ENCODE measurements at regions not wholly inside any gene's neighbourhood (a gene's known extent, or its start where the extent isn't known, plus 50 kb on each side); places are given as distances from the start of the nearest gene placed in this dataset.

DNA sequence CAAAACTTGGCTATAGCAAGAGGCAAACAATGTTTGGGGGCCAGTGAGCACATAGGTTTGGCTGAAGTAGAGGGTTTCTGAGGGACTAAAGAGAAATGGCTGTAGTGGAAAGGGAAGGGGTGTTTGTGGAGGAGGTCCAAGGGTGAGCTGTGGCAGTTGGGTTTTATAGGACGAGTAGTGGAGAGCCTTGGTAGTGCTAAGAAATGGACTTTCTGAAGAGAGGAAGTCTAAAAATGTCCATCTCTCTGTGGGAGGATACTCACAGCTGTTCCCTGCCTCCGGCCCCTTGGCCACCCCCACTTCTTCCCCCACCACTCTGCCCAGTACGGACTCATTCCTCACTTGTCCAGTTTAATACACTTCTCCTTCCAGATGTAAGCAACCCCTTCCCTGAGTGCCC is 64.3 kb downstream of the ZNF22 start:
- Histone ChIP-seq H3K36me3 (ENCODE audit: control insufficient read depth, insufficient read depth, low read length) (no peaks in the 10 kb centered on the region), H3K27me3 (ENCODE audit: control insufficient read depth, insufficient read depth, low read length) (no peaks in the 10 kb centered on the region), H3K4me3 (ENCODE audit: low read depth, low read length) (no peak overlapping the region)
- TF ChIP-seq, protein P1, sequence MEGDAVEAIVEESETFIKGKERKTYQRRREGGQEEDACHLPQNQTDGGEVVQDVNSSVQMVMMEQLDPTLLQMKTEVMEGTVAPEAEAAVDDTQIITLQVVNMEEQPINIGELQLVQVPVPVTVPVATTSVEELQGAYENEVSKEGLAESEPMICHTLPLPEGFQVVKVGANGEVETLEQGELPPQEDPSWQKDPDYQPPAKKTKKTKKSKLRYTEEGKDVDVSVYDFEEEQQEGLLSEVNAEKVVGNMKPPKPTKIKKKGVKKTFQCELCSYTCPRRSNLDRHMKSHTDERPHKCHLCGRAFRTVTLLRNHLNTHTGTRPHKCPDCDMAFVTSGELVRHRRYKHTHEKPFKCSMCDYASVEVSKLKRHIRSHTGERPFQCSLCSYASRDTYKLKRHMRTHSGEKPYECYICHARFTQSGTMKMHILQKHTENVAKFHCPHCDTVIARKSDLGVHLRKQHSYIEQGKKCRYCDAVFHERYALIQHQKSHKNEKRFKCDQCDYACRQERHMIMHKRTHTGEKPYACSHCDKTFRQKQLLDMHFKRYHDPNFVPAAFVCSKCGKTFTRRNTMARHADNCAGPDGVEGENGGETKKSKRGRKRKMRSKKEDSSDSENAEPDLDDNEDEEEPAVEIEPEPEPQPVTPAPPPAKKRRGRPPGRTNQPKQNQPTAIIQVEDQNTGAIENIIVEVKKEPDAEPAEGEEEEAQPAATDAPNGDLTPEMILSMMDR (IDR thresholded peaks at IDR 0.05; ENCODE audit: insufficient read depth, low read length, poor library complexity, severe bottlenecking), result no peak
- DNase-seq (ENCODE audit: low read depth), result no peak

GRCh38 chr10:45071043-45071813 is 70.5 kb downstream of the ZNF22 start:
- no peak overlapping the region for H3K4me3 ChIP-seq (ENCODE audit: low read depth, low read length)
- DNase-seq (ENCODE audit: low read depth), result no peak
- no peaks in the 10 kb centered on the region for H3K36me3 ChIP-seq (ENCODE audit: control insufficient read depth, insufficient read depth, low read length)
- H3K27me3 ChIP-seq (ENCODE audit: control insufficient read depth, insufficient read depth, low read length), result no peaks in the 10 kb centered on the region
- TF ChIP-seq, protein P1 (IDR thresholded peaks at IDR 0.05; ENCODE audit: insufficient read depth, low read length, poor library complexity, severe bottlenecking), result no peak

DNA sequence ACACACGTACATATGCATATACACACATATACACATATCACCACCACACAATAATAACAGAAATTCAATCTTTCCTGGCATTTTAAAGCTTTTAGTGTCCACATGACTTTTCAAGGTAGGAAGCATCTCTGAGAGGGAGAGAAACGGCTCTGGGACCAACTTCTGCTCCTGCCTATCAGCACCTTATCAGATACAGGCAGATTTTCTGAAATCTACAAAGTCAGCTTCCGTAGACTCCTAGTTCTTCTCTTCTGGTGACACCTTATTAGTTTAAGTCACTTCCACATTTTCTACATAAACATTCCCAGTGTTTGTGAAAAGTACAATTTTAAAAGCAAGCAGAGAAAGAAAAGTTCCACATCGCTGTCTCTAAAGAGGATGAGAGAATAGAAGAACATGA is 74.5 kb downstream of the ZNF22 start:
- H3K36me3 ChIP-seq (ENCODE audit: control insufficient read depth, insufficient read depth, low read length), result no peaks in the 10 kb centered on the region
- no peak overlapping the region for H3K4me3 ChIP-seq (ENCODE audit: low read depth, low read length)
- H3K27me3 ChIP-seq (ENCODE audit: control insufficient read depth, insufficient read depth, low read length), result no peaks in the 10 kb centered on the region
- DNase-seq (ENCODE audit: low read depth), result no peak
- TF ChIP-seq, protein P1 (IDR thresholded peaks at IDR 0.05; ENCODE audit: insufficient read depth, low read length, poor library complexity, severe bottlenecking), result no peak

DNA sequence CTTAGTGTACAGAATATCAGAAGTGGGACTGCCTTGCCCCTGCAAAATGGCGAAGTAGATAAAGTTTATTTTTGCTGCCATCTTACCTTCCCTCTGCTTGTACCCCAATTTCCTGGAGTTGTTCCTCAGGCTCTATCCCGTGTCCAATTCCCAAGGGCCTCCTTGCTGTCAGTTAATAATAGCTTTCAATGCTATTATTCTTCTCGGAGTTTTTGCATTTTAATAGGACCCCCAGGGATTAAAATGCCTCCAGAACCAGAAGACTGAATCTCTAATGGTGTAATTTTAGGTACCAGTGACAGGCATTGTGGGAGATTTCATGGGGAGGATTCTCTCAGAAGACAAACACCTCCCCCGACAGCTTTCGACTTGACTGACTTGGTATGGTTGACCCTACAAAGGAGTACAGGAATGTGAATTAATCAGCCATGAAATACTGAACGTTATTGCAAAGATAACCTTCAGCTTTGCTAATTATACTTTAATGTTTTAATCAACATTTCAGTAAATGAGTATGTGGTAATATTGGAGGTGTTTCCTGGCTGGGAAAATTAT is 75.2 kb downstream of the ZNF22 start:
- TF ChIP-seq, protein P1 (IDR thresholded peaks at IDR 0.05; ENCODE audit: insufficient read depth, low read length, poor library complexity, severe bottlenecking), result no peak
- no peak for DNase-seq (ENCODE audit: low read depth)
- no peak overlapping the region for H3K4me3 ChIP-seq (ENCODE audit: low read depth, low read length)

DNA sequence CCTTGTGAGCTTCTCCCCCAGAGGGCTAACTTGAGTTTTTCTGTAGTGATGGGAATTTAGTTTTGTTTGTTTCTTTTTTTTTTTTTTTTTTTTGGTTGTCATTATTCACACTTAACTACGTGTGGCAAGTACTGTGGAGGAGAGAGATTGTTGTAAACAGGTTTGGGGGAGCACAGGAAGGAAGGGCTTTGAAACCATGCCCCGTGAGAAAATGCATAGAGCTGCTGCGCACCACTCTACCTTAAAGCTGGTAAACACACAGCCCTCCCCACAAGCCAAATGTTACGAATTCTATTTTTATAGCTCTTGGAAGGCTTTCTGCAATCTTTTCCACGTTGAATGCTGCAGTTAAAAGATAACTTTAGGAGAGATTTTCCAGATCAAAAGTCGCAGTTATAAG is 76.2 kb downstream of the ZNF22 start:
- TF ChIP-seq, protein P1 (IDR thresholded peaks at IDR 0.05; ENCODE audit: insufficient read depth, low read length, poor library complexity, severe bottlenecking), result no peak
- Histone ChIP-seq H3K36me3 (ENCODE audit: control insufficient read depth, insufficient read depth, low read length) (no peaks in the 10 kb centered on the region), H3K27me3 (ENCODE audit: control insufficient read depth, insufficient read depth, low read length) (no peaks in the 10 kb centered on the region), H3K4me3 (ENCODE audit: low read depth, low read length) (no peak overlapping the region)
- DNase-seq (ENCODE audit: low read depth), result no peak

More for the DNA sequence above, 75.2 kb downstream of the ZNF22 start:
- no peaks in the 10 kb centered on the region for H3K36me3 ChIP-seq (ENCODE audit: control insufficient read depth, insufficient read depth, low read length)
- H3K27me3 ChIP-seq (ENCODE audit: control insufficient read depth, insufficient read depth, low read length), result no peaks in the 10 kb centered on the region
